ENCODE measurements at regions not wholly inside any gene's neighbourhood (a gene's known extent, or its start where the extent isn't known, plus 50 kb on each side); places are given as distances from the start of the nearest gene placed in this dataset.

DNA sequence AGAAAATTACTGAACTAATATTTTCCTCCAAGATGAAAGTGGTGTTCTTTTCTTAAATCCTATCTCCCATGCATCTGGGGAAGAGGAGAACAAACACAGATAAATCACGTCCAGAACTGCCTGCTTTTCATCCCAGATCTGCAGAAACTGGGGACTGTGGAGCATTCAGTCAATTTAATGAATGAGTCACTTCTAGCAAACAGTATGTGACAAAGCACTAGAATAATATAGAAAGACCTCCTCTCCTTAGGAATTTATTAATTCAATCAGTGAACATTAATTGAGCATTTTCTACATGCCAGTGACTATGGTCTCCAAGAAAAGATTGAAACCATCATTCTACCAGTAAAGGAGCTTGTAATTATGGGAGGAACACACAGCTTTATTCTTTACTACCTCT lies 693.4 kb upstream of the ID2 start:
- TF ChIP-seq SUZ12 (IDR thresholded peaks at IDR 0.05; ENCODE audit: extremely low read depth, insufficient read depth, insufficient read length) (no peak), YY1 (IDR thresholded peaks at IDR 0.05; ENCODE audit: insufficient read depth, insufficient read length) (no peak), ZNF274 (IDR thresholded peaks at IDR 0.05; ENCODE audit: low read depth, low read length) (no peak)
- Histone ChIP-seq H3K4me3 (ENCODE audit: insufficient read length, low read depth) (no peak overlapping the region), H3K27me3 (ENCODE audit: insufficient read depth, insufficient read length) (no peaks in the 10 kb centered on the region), H3K9me3 (ENCODE audit: insufficient read depth, low read length) (no peaks in the 10 kb centered on the region), H3K9ac (ENCODE audit: insufficient read length, low read depth) (no peak overlapping the region), H3K36me3 (ENCODE audit: insufficient read depth, insufficient read length, low read length) (no peaks in the 10 kb centered on the region), H3K4me1 (ENCODE audit: insufficient read depth, insufficient read length) (no peaks in the 10 kb centered on the region)
- no peak for DNase-seq (ENCODE audit: low read depth, low spot score)

DNA sequence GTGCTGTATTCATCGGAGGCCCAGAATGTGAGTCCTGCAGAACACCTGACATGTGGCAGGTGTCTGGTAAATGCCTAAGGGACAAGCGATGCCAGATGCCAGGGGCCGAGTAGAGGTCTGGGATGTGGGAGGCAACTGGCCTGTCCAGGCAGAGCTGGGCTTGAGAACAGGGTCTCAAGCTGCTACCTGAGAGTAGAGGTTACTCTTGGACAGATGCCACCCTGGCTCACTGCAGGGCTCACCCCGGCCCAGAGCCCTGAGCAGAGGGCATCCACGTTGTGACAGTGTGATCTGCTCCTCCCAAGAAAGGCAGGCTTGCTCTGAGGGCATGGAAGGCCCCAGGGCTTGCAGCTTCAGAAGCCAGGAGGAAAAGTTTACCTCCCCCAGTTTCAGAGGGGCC lies 692.0 kb upstream of the ID2 start:
- DNase-seq (ENCODE audit: low read depth, low spot score), result no peak
- TF ChIP-seq ZNF274 (IDR thresholded peaks at IDR 0.05; ENCODE audit: low read depth, low read length) (no peak), YY1 (IDR thresholded peaks at IDR 0.05; ENCODE audit: insufficient read depth, insufficient read length) (no peak), SUZ12 (IDR thresholded peaks at IDR 0.05; ENCODE audit: extremely low read depth, insufficient read depth, insufficient read length) (no peak)
- Histone ChIP-seq H3K9me3 (ENCODE audit: insufficient read depth, low read length) (no peaks in the 10 kb centered on the region), H3K4me3 (ENCODE audit: insufficient read length, low read depth) (no peak overlapping the region), H3K4me1 (ENCODE audit: insufficient read depth, insufficient read length) (no peaks in the 10 kb centered on the region), H3K27me3 (ENCODE audit: insufficient read depth, insufficient read length) (no peaks in the 10 kb centered on the region), H3K36me3 (ENCODE audit: insufficient read depth, insufficient read length, low read length) (no peaks in the 10 kb centered on the region), H3K9ac (ENCODE audit: insufficient read length, low read depth) (no peak overlapping the region)

DNA sequence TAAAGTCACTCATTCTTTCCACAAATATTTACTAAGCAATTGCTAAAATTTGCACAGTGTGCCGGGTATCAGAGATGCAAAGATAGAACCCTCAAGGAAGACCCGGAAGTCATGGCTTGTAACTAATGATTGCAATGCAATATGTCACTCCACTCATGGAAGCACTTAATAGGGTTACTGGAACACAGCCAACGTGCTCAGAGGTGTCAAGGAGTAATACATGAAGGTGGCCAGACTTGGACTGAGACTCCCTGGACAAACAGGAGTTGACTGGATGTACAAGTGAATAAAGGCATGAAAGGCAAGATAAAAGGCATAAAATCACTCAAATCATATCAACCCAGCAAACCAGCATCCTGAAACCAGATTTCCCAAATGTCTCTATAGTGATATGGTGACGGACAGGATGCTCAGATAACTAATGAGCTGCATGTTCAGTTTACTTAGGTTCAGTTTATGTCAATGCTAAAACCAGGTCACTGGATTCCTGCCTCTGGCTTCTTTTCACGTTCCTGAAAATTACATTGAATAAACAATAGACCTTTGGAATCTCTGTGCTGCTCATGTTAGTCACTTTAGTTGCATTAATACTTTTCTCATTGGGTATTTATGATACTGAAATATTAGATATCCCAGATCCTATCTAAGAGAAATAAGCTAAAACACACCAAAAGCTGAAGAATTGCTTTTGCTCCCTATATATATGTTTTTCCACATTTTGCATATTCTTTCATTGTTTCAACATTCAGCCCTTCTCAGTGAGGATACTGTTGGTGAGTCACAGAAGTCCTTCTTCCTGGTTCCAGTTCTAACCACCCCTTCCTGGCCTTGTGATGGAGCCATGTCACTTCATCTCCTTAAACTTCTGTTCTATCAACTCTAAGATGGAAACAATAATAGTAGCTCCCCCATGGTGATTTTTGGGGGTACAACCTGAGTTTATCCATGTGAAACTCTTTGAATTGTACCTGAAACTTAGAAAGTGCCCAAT lies 688.9 kb upstream of the ID2 start:
- H3K4me1 ChIP-seq (ENCODE audit: insufficient read depth, insufficient read length), result no peaks in the 10 kb centered on the region
- no peak for TF ChIP-seq YY1 (IDR thresholded peaks at IDR 0.05; ENCODE audit: insufficient read depth, insufficient read length)
- no peak for TF ChIP-seq ZNF274 (IDR thresholded peaks at IDR 0.05; ENCODE audit: low read depth, low read length)
- TF ChIP-seq SUZ12 (IDR thresholded peaks at IDR 0.05; ENCODE audit: extremely low read depth, insufficient read depth, insufficient read length), result no peak
- no peak overlapping the region for H3K9ac ChIP-seq (ENCODE audit: insufficient read length, low read depth)
- H3K4me3 ChIP-seq (ENCODE audit: insufficient read length, low read depth), result no peak overlapping the region
- H3K27me3 ChIP-seq (ENCODE audit: insufficient read depth, insufficient read length), result no peaks in the 10 kb centered on the region
- DNase-seq (ENCODE audit: low read depth, low spot score), result no peak
- no peaks in the 10 kb centered on the region for H3K9me3 ChIP-seq (ENCODE audit: insufficient read depth, low read length)
- no peaks in the 10 kb centered on the region for H3K36me3 ChIP-seq (ENCODE audit: insufficient read depth, insufficient read length, low read length)

DNA sequence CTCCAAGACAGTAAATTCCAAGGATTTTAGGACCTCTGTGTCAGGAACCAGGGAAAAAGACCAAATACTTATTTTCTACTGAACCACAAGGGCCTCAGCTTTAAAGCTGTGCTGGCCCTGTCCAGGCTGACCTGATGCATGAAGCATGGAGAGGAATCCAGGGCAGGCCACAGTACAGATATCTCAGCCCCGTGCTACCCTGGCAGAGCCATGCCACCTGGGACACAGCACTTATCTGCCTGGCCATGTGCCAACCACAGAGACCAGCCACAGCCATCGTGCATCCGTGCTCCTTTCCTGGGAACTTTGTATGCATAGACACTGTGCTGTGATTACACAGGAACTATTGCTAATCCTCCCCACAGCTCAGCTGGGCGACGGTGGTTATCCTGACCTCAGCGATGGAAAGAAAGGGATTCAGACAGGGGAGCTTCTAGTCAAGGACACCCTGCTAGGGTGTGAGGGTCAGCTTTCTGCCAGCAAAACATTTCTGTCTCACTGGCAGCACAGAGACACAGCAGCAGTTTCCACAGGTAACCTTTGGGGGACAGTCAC lies 687.4 kb upstream of the ID2 start:
- TF ChIP-seq ZNF274 (IDR thresholded peaks at IDR 0.05; ENCODE audit: low read depth, low read length), result no peak
- TF ChIP-seq YY1 (IDR thresholded peaks at IDR 0.05; ENCODE audit: insufficient read depth, insufficient read length), result no peak
- TF ChIP-seq SUZ12 (IDR thresholded peaks at IDR 0.05; ENCODE audit: extremely low read depth, insufficient read depth, insufficient read length), result no peak
- no peaks in the 10 kb centered on the region for H3K4me1 ChIP-seq (ENCODE audit: insufficient read depth, insufficient read length)
- no peak for DNase-seq (ENCODE audit: low read depth, low spot score)
- no peaks in the 10 kb centered on the region for H3K27me3 ChIP-seq (ENCODE audit: insufficient read depth, insufficient read length)
- H3K4me3 ChIP-seq (ENCODE audit: insufficient read length, low read depth), result no peak overlapping the region
- no peak overlapping the region for H3K9ac ChIP-seq (ENCODE audit: insufficient read length, low read depth)
- H3K36me3 ChIP-seq (ENCODE audit: insufficient read depth, insufficient read length, low read length), result no peaks in the 10 kb centered on the region
- no peaks in the 10 kb centered on the region for H3K9me3 ChIP-seq (ENCODE audit: insufficient read depth, low read length)

DNA sequence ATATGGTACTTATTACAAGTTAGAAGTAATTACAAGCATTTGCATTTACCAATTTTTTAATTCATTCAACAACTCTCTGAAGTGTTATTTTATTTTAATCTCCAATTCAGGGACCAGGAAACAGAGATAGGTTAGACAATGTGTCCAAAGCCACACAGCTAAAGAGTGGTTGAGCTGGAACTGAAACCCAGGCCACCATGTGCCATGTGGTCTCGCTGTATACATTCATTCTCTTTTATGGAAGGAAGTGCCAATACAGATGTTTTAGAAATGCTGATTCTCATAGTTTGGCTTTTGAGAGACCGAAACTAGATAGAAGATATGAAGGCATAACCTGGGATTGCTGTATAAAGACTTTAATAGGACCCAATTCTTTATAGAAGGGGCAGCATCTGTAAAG lies 684.6 kb upstream of the ID2 start:
- Histone ChIP-seq H3K9ac (ENCODE audit: insufficient read length, low read depth) (no peak overlapping the region), H3K36me3 (ENCODE audit: insufficient read depth, insufficient read length, low read length) (no peaks in the 10 kb centered on the region), H3K9me3 (ENCODE audit: insufficient read depth, low read length) (no peaks in the 10 kb centered on the region), H3K27me3 (ENCODE audit: insufficient read depth, insufficient read length) (no peaks in the 10 kb centered on the region), H3K4me3 (ENCODE audit: insufficient read length, low read depth) (no peak overlapping the region), H3K4me1 (ENCODE audit: insufficient read depth, insufficient read length) (no peaks in the 10 kb centered on the region)
- TF ChIP-seq YY1 (IDR thresholded peaks at IDR 0.05; ENCODE audit: insufficient read depth, insufficient read length) (no peak), SUZ12 (IDR thresholded peaks at IDR 0.05; ENCODE audit: extremely low read depth, insufficient read depth, insufficient read length) (no peak), ZNF274 (IDR thresholded peaks at IDR 0.05; ENCODE audit: low read depth, low read length) (no peak)
- DNase-seq (ENCODE audit: low read depth, low spot score), result no peak

DNA sequence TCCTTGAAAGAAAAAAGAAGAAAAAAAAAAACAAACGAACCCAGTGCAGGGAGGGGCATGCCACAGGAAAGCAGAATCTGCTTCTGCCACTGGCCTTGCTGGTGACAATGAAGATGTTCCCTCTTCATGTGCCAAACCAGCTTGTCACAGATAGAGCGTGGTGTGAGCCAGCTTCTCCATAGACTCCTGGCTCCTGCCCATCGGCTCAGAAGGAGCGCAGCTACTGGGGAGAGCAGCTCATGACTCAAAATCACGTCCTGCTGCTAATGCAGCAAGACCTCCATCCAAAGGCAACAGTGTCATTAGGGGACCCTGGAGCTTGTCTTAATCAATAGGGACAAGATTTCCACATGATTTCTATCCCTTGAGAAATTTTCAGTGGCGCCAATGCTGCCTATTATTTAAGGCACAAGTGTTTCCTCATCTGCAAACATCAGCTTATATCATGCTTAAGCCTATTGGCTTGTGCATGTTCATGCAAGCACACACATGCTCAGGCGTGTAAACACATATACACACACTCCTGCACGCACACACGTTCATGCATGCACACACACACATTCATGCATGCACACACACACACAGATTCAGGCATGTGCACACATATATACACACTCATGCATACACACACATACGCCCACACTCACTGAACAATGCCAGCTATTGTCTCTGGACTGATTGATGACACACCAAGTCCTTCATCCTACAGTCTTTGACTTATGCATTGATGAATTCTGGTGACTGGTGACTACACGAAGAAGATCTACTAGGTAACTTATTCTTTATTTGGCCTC lies 682.0 kb upstream of the ID2 start:
- no peaks in the 10 kb centered on the region for H3K9me3 ChIP-seq (ENCODE audit: insufficient read depth, low read length)
- TF ChIP-seq ZNF274 (IDR thresholded peaks at IDR 0.05; ENCODE audit: low read depth, low read length) (no peak), SUZ12 (IDR thresholded peaks at IDR 0.05; ENCODE audit: extremely low read depth, insufficient read depth, insufficient read length) (no peak), YY1 (IDR thresholded peaks at IDR 0.05; ENCODE audit: insufficient read depth, insufficient read length) (no peak)
- no peaks in the 10 kb centered on the region for H3K4me1 ChIP-seq (ENCODE audit: insufficient read depth, insufficient read length)
- no peak overlapping the region for H3K9ac ChIP-seq (ENCODE audit: insufficient read length, low read depth)
- no peak overlapping the region for H3K4me3 ChIP-seq (ENCODE audit: insufficient read length, low read depth)
- DNase-seq (ENCODE audit: low read depth, low spot score), result no peak
- H3K27me3 ChIP-seq (ENCODE audit: insufficient read depth, insufficient read length), result no peaks in the 10 kb centered on the region
- no peaks in the 10 kb centered on the region for H3K36me3 ChIP-seq (ENCODE audit: insufficient read depth, insufficient read length, low read length)

DNA sequence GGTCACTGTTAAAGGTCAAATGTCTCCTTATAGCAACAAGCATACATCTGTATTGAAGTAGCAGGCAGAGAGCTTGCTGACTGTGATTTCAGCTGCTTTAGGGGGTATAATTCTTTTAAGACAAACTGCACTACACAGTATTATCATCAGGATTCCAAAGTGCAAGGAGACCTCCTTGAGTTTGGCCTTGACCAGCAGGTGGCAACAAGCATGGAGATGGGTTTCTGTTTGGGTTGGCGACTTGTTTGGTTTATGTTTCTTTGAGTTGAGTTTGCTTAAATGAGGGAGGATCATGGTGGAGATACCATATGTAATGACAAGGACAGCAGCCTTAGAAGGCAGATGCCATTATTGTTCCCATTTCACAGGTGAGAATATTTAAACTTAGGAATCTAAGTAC lies 681.0 kb upstream of the ID2 start:
- H3K4me1 ChIP-seq (ENCODE audit: insufficient read depth, insufficient read length), result no peaks in the 10 kb centered on the region
- H3K27me3 ChIP-seq (ENCODE audit: insufficient read depth, insufficient read length), result no peaks in the 10 kb centered on the region
- DNase-seq (ENCODE audit: low read depth, low spot score), result no peak
- no peak overlapping the region for H3K9ac ChIP-seq (ENCODE audit: insufficient read length, low read depth)
- no peaks in the 10 kb centered on the region for H3K9me3 ChIP-seq (ENCODE audit: insufficient read depth, low read length)
- H3K4me3 ChIP-seq (ENCODE audit: insufficient read length, low read depth), result no peak overlapping the region
- TF ChIP-seq YY1 (IDR thresholded peaks at IDR 0.05; ENCODE audit: insufficient read depth, insufficient read length) (no peak), ZNF274 (IDR thresholded peaks at IDR 0.05; ENCODE audit: low read depth, low read length) (no peak), SUZ12 (IDR thresholded peaks at IDR 0.05; ENCODE audit: extremely low read depth, insufficient read depth, insufficient read length) (no peak)
- no peaks in the 10 kb centered on the region for H3K36me3 ChIP-seq (ENCODE audit: insufficient read depth, insufficient read length, low read length)

Data from NT2/D1 (cell line).